ENCODE measurements at regions not wholly inside any gene's neighbourhood (a gene's known extent, or its start where the extent isn't known, plus 50 kb on each side); places are given as distances from the start of the nearest gene placed in this dataset.

DNA sequence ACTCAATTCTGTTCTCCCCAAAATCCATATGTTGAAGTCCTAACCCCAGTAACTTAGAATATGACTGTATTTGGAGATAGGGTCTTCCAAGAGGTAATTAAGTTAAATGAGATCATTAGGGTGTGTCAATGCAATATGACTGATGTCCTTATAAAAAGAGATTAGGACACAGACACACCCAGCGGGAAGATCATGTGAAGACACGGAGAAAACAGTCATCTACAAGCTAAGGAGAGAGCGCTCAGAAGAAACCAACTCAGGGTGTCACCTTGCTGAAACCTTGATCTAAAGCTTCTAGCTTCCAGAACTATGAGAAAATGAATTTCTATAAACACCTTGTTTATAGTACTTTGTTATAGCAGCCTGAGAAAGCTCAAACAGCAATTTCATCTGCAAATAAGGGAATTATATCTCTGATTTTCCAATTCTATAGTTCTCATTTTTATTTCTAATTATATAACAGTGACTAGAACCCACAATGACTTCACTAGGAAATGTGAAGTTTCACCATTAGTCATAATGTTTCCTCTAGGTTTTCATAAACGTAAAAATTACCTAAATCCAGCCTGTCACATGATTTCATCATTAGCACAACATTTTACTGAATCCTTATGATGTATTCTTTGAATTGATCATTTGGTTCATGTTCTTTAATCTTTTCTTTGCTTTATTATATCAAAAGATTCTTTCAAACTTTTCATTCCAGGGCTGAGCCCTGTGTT is 459.1 kb upstream of the MDFIC2 start:
- no peak overlapping the region for H3K27ac ChIP-seq (ENCODE audit: low read depth, low read length, poor library complexity, severe bottlenecking)
- H3K4me3 ChIP-seq (ENCODE audit: low read depth, low read length, poor library complexity, severe bottlenecking): no peak overlapping the region

DNA sequence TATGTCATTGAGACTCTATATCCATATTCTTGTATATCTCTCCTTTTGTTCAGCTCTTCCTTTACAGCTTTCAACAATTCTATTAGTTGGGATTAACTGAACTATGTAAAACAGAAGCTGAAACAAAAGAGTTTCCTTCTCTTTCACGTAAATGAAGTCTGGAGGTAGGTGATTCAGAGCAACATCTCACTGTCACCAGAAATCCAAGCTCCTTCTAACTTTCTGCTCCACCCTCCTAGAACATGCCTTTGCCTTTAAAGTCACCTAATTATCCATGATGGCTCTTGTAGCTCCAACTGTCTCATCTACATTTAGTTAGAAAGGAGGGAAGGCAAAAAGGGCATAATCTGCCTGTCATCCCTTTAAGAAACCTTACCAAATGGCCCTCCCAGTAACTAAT is 458.2 kb upstream of the MDFIC2 start:
- no peaks in the 10 kb centered on the region for H3K9me2 ChIP-seq (ENCODE audit: low read depth, low read length)
- no peak overlapping the region for H3K4me2 ChIP-seq (ENCODE audit: low read length)
- H3K9ac ChIP-seq (ENCODE audit: low read length): no peak overlapping the region
- H3K27ac ChIP-seq (ENCODE audit: low read depth, low read length, poor library complexity, severe bottlenecking): no peak overlapping the region
- TF ChIP-seq, protein P1, sequence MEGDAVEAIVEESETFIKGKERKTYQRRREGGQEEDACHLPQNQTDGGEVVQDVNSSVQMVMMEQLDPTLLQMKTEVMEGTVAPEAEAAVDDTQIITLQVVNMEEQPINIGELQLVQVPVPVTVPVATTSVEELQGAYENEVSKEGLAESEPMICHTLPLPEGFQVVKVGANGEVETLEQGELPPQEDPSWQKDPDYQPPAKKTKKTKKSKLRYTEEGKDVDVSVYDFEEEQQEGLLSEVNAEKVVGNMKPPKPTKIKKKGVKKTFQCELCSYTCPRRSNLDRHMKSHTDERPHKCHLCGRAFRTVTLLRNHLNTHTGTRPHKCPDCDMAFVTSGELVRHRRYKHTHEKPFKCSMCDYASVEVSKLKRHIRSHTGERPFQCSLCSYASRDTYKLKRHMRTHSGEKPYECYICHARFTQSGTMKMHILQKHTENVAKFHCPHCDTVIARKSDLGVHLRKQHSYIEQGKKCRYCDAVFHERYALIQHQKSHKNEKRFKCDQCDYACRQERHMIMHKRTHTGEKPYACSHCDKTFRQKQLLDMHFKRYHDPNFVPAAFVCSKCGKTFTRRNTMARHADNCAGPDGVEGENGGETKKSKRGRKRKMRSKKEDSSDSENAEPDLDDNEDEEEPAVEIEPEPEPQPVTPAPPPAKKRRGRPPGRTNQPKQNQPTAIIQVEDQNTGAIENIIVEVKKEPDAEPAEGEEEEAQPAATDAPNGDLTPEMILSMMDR (IDR thresholded peaks at IDR 0.05; ENCODE audit: low read length): no peak
- no peak overlapping the region for H2AFZ ChIP-seq (ENCODE audit: low read length)
- H3K27me3 ChIP-seq (ENCODE audit: insufficient read depth, low read length): no peaks in the 10 kb centered on the region
- H3F3A ChIP-seq (ENCODE audit: insufficient read depth, low read length): no peaks in the 10 kb centered on the region
- H3K36me3 ChIP-seq (ENCODE audit: insufficient read depth, low read length): no peaks in the 10 kb centered on the region
- H3K4me1 ChIP-seq (ENCODE audit: insufficient read depth, low read length, severe bottlenecking): no peaks in the 10 kb centered on the region
- H3K79me2 ChIP-seq (ENCODE audit: insufficient read depth, low read length): no peaks in the 10 kb centered on the region
- no peaks in the 10 kb centered on the region for H4K20me1 ChIP-seq (ENCODE audit: insufficient read depth, low read length)
- no peaks in the 10 kb centered on the region for H3K9me3 ChIP-seq (ENCODE audit: low read length)
- H3K4me3 ChIP-seq (ENCODE audit: low read depth, low read length, poor library complexity, severe bottlenecking): no peak overlapping the region

More for the DNA sequence above, 459.1 kb upstream of the MDFIC2 start:
- Histone ChIP-seq H3K9ac (ENCODE audit: low read length) (no peak overlapping the region), H3K36me3 (ENCODE audit: insufficient read depth, low read length) (no peaks in the 10 kb centered on the region), H3K9me3 (ENCODE audit: low read length) (no peaks in the 10 kb centered on the region), H3K27me3 (ENCODE audit: insufficient read depth, low read length) (no peaks in the 10 kb centered on the region), H3K79me2 (ENCODE audit: insufficient read depth, low read length) (no peaks in the 10 kb centered on the region), H4K20me1 (ENCODE audit: insufficient read depth, low read length) (no peaks in the 10 kb centered on the region), H3K4me2 (ENCODE audit: low read length) (no peak overlapping the region), H2AFZ (ENCODE audit: low read length) (no peak overlapping the region), H3F3A (ENCODE audit: insufficient read depth, low read length) (no peaks in the 10 kb centered on the region), H3K9me2 (ENCODE audit: low read depth, low read length) (no peaks in the 10 kb centered on the region), H3K4me1 (ENCODE audit: insufficient read depth, low read length, severe bottlenecking) (no peaks in the 10 kb centered on the region)
- no peak for TF ChIP-seq EZH2 (IDR thresholded peaks at IDR 0.05; ENCODE audit: borderline replicate concordance, low read length)
- TF ChIP-seq, protein P1 (IDR thresholded peaks at IDR 0.05; ENCODE audit: low read length): no peak

DNA sequence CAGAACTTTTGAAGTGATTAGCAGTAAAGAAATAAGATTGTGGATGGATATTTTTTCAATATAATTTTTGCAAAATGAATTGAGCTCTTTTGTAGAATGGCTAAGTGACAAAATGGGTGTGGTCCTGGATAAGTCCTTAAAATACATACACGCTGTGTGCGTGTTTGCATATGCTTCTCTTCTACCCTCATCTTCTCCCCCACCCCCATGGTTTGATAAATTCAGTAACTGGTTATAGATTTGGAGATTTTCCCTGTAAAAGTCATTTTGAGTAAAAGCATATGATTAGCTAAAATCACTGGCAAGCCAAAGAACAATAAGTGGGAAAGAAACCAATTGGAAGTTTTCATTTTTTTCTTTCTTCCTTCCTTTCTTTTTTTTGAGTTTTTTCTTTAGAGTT is 453.9 kb upstream of the MDFIC2 start:
- H3K79me2 ChIP-seq (ENCODE audit: insufficient read depth, low read length): no peaks in the 10 kb centered on the region
- H4K20me1 ChIP-seq (ENCODE audit: insufficient read depth, low read length): no peaks in the 10 kb centered on the region
- no peaks in the 10 kb centered on the region for H3K27me3 ChIP-seq (ENCODE audit: insufficient read depth, low read length)

More for the DNA sequence above, 453.9 kb upstream of the MDFIC2 start:
- Histone ChIP-seq H3K27ac (ENCODE audit: low read depth, low read length, poor library complexity, severe bottlenecking) (no peak overlapping the region), H3K4me3 (ENCODE audit: low read depth, low read length, poor library complexity, severe bottlenecking) (no peak overlapping the region), H3F3A (ENCODE audit: insufficient read depth, low read length) (no peaks in the 10 kb centered on the region), H3K4me1 (ENCODE audit: insufficient read depth, low read length, severe bottlenecking) (no peaks in the 10 kb centered on the region), H3K9me2 (ENCODE audit: low read depth, low read length) (no peaks in the 10 kb centered on the region), H3K9me3 (ENCODE audit: low read length) (no peaks in the 10 kb centered on the region), H3K36me3 (ENCODE audit: insufficient read depth, low read length) (no peaks in the 10 kb centered on the region), H3K9ac (ENCODE audit: low read length) (no peak overlapping the region), H3K4me2 (ENCODE audit: low read length) (no peak overlapping the region), H2AFZ (ENCODE audit: low read length) (no peak overlapping the region)
- TF ChIP-seq EZH2 (IDR thresholded peaks at IDR 0.05; ENCODE audit: borderline replicate concordance, low read length): no peak
- TF ChIP-seq, protein P1 (IDR thresholded peaks at IDR 0.05; ENCODE audit: low read length): no peak

Data from OCI-LY1 (cell line).